Fibroblast of lung (primary cell): ENCODE measurements at regions not wholly inside any gene's neighbourhood (a gene's known extent, or its start where the extent isn't known, plus 50 kb on each side); places are given as distances from the start of the nearest gene placed in this dataset.

Experiments
- EZH2 ChIP-seq: IDR thresholded peaks from 2 replicates; pipeline ENCODE4 v1.5.1; 2012; ENCODE audit warnings: low read length, control low read depth, mild to moderate bottlenecking; ENCODE audit errors: missing control alignments
- TF ChIP-seq, protein P1 (sequence below), 2 donors: IDR thresholded peaks in 1 of 2; conservative IDR thresholded peaks in 1 of 2; 1 replicate in 1 of 2; 2 replicates in 1 of 2; pipeline ENCODE4 v1.5.1; 2011 to 2012; ENCODE audit warnings: low read length in 2 of 2, control low read depth in 1 of 2, inconsistent platforms in 1 of 2, low read depth in 1 of 2, mild to moderate bottlenecking in 1 of 2

GRCh38 chr5:115450741-115451140 is 93.8 kb downstream of the FEM1C start:
- TF ChIP-seq, protein P1, sequence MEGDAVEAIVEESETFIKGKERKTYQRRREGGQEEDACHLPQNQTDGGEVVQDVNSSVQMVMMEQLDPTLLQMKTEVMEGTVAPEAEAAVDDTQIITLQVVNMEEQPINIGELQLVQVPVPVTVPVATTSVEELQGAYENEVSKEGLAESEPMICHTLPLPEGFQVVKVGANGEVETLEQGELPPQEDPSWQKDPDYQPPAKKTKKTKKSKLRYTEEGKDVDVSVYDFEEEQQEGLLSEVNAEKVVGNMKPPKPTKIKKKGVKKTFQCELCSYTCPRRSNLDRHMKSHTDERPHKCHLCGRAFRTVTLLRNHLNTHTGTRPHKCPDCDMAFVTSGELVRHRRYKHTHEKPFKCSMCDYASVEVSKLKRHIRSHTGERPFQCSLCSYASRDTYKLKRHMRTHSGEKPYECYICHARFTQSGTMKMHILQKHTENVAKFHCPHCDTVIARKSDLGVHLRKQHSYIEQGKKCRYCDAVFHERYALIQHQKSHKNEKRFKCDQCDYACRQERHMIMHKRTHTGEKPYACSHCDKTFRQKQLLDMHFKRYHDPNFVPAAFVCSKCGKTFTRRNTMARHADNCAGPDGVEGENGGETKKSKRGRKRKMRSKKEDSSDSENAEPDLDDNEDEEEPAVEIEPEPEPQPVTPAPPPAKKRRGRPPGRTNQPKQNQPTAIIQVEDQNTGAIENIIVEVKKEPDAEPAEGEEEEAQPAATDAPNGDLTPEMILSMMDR (conservative IDR thresholded peaks at IDR 0.05 in 1 of 2, IDR thresholded peaks at IDR 0.05 in 1 of 2; ENCODE audit: low read depth in 1 of 2, low read length in 2 of 2) = no peak
- no peak for TF ChIP-seq EZH2
